H1 (cell line): ENCODE measurements at regions not wholly inside any gene's neighbourhood (a gene's known extent, or its start where the extent isn't known, plus 50 kb on each side); places are given as distances from the start of the nearest gene placed in this dataset.

Experiments
- CEBPB ChIP-seq: IDR thresholded peaks from 2 replicates; pipeline ENCODE4 v1.6.1; 2012; ENCODE audit warnings: low read depth, low read length
- FOSL1 ChIP-seq: IDR thresholded peaks from 2 replicates; pipeline ENCODE4 v1.6.1; 2011; ENCODE audit warnings: mild to moderate bottlenecking, low read depth, low read length, moderate library complexity; ENCODE audit not compliant: insufficient read depth
- KDM4A ChIP-seq: IDR thresholded peaks from one replicate; pipeline ENCODE4 v1.7.1; 2012; ENCODE audit warnings: low read depth, mild to moderate bottlenecking, moderate library complexity, low read length, inconsistent platforms; ENCODE audit not compliant: severe bottlenecking
- SIN3A ChIP-seq, 2 experiments: IDR thresholded peaks in 1 of 2; conservative IDR thresholded peaks in 1 of 2; 2 replicates each; pipeline ENCODE4 v1.6.1; 2011 to 2012; ENCODE audit warnings: low read length in 2 of 2, improper control_type of control experiment in 1 of 2, low read depth in 1 of 2, mild to moderate bottlenecking in 1 of 2
- TCF12 ChIP-seq: IDR thresholded peaks from 2 replicates; pipeline ENCODE4 v1.6.1; 2011; ENCODE audit warnings: low read depth, mild to moderate bottlenecking, low read length
- ZNF274 ChIP-seq: IDR thresholded peaks from 2 replicates; pipeline ENCODE4 v1.7.0; 2012; ENCODE audit warnings: low read length, borderline replicate concordance; ENCODE audit errors: extremely low read depth

- TF ChIP-seq CEBPB = no peak
- TF ChIP-seq ZNF274 = no peak
- TF ChIP-seq FOSL1 = no peak
- no peak for TF ChIP-seq TCF12
- no peak for TF ChIP-seq SIN3A (conservative IDR thresholded peaks at IDR 0.05 in 1 of 2, IDR thresholded peaks at IDR 0.05 in 1 of 2; ENCODE audit: low read depth in 1 of 2, low read length in 2 of 2)
- no peak for TF ChIP-seq KDM4A
These were observed 53.6 kb upstream of the ATL2 start (continued) for GRCh38 chr2:38430597-38431207.
